ENCODE measurements at regions not wholly inside any gene's neighbourhood (a gene's known extent, or its start where the extent isn't known, plus 50 kb on each side); places are given as distances from the start of the nearest gene placed in this dataset.

DNA sequence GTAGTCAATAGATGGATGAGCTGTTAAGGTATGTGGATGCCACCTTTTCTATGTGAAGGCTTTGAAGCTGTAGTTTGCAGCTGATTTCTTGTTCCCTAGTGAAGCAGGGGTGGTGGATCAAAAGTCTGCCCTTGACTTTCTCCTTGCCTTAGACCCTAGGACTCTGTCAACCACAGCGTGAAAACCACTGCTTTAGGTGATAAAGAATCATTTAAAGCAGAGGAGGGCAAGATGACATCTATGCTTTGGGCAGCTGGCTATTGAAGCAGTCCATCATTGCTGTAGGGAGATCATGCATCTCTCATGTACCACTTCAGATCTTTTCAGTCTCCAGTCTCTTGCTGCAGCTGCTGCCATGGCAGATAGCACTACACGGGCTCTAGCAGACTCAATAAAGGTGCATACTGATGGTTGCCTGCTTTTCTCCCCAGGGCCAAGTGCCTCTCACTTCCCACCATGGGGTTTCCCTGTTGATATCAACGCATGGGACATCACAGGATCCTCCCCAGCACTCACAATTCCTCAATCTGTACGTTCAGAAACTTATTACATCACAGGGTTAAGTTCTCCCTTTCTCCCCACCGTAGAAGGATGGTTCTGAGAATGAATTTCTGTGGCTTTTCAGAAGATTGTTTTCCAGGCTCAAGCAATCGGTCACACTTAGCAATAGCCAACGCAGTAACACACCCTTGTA lies 122.0 kb upstream of the STMND1 start:
- TF ChIP-seq, protein P1, sequence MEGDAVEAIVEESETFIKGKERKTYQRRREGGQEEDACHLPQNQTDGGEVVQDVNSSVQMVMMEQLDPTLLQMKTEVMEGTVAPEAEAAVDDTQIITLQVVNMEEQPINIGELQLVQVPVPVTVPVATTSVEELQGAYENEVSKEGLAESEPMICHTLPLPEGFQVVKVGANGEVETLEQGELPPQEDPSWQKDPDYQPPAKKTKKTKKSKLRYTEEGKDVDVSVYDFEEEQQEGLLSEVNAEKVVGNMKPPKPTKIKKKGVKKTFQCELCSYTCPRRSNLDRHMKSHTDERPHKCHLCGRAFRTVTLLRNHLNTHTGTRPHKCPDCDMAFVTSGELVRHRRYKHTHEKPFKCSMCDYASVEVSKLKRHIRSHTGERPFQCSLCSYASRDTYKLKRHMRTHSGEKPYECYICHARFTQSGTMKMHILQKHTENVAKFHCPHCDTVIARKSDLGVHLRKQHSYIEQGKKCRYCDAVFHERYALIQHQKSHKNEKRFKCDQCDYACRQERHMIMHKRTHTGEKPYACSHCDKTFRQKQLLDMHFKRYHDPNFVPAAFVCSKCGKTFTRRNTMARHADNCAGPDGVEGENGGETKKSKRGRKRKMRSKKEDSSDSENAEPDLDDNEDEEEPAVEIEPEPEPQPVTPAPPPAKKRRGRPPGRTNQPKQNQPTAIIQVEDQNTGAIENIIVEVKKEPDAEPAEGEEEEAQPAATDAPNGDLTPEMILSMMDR (IDR thresholded peaks at IDR 0.05): no peak
- TF ChIP-seq POLR2A (IDR thresholded peaks at IDR 0.05): no peak

All from testis (tissue), 2 donors.